ENCODE measurements at regions not wholly inside any gene's neighbourhood (a gene's known extent, or its start where the extent isn't known, plus 50 kb on each side); places are given as distances from the start of the nearest gene placed in this dataset.
"Not testable (repeated sequence)": the region's sequence is repeated elsewhere in the genome, so short reads cannot be mapped to it uniquely, and the experiment has no call there.

DNA sequence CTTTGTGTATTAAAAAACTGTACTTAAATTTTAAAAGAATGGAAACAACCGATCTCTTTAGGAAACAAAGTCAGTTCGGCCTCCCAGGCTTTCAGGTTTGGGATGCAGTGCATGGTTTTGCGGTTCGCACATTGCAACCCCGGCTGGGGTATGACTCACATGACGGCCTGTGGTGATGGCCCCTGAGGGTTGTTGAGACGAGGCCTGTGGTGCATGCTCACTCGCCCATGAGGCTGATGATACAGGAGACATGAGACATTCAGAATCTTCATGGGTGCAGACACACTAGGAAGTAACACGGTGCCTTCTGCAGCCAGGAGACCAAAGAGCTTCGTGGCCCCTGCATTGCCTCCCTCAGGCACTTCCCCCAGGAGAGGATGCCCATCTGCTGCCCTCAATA lies 724.6 kb upstream of the SALL3 start:
- Histone ChIP-seq H3K9ac (no peak overlapping the region), H3K4me3 (no peak overlapping the region), H2AFZ (no peak overlapping the region), H3K27ac (no peak overlapping the region), H3K9me2 (ENCODE audit: insufficient read depth) (no peaks in the 10 kb centered on the region), H3K4me1 (ENCODE audit: insufficient read depth) (no peaks in the 10 kb centered on the region), H3F3A (ENCODE audit: insufficient read depth) (no peaks in the 10 kb centered on the region), H4K20me1 (ENCODE audit: insufficient read depth) (no peaks in the 10 kb centered on the region), H3K36me3 (ENCODE audit: low read depth) (no peaks in the 10 kb centered on the region), H3K4me2 (ENCODE audit: unreplicated experiment) (no peak overlapping the region), H3K9me3 (ENCODE audit: low read depth) (peaks cover 3% of the 10 kb centered on the region), H3K27me3 (replicated peaks; ENCODE audit: insufficient read depth) (no peaks in the 10 kb centered on the region), H3K79me2 (ENCODE audit: insufficient read depth) (no peaks in the 10 kb centered on the region)
- in situ Hi-C loops (cut with MboI): no loop called here
- no peak for TF ChIP-seq EZH2phosphoT487 (IDR thresholded peaks at IDR 0.05; ENCODE audit: insufficient read depth, low read depth)
- TF ChIP-seq EZH2 (IDR thresholded peaks at IDR 0.05; ENCODE audit: insufficient read depth, poor library complexity, severe bottlenecking): no peak
- 48 to 57% methylated on average over 10 of the region's 10 CpGs for whole genome bisulfite sequencing, 2 experiments (ENCODE audit: low coverage in 1 of 2, low lambda C conversion rate in 2 of 2, missing lambda C conversion rate in 2 of 2)
- DNase-seq: no peak

DNA sequence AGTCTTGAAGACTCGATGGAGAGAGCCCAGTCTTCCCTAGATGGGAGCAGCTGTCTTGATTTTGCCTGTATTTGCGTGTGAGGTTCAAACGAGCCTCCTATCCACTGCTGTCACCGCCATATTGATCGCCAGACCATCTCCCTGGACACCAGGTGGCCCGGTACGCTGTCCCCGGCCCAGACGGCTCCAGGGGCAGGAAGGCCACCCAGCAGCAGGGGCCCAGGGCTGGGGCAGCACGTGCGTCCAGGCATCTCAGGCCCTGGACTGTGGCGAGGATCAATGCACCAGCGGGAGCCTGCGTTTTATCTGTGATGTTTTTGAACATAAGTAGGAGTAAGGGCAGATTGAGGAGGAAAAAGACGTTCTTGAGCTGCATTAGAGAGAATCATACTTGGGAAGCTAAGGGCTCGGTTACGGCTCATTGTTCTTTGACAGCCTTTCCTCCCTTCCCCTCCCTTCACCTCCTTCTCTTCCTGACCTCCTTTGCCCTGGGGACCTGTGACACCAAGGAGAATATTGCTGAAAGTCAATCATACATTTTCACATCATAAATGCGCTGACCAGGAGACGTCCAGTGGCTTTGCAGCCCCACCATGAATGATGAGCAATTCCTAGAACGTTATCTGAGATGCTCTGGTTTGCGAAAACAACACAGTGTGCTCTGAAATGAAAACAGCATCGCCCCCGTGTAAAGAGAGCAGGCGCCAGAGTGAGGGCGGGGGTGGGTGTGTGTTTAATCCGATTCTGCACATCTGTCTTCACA lies 711.2 kb upstream of the SALL3 start:
- no peaks in the 10 kb centered on the region for H3K9me2 ChIP-seq (ENCODE audit: insufficient read depth)
- no peaks in the 10 kb centered on the region for H3F3A ChIP-seq (ENCODE audit: insufficient read depth)
- H3K79me2 ChIP-seq (ENCODE audit: insufficient read depth): no peaks in the 10 kb centered on the region
- no peaks in the 10 kb centered on the region for H4K20me1 ChIP-seq (ENCODE audit: insufficient read depth)
- H2AFZ ChIP-seq: no peak overlapping the region
- DNase-seq: no peak
- 36 to 41% methylated on average over 24 to 26 of the region's 26 CpGs for WGBS, 2 experiments (ENCODE audit: low coverage in 1 of 2, low lambda C conversion rate in 2 of 2, missing lambda C conversion rate in 2 of 2)
- no peak overlapping the region for H3K4me2 ChIP-seq (ENCODE audit: unreplicated experiment)
- no peaks in the 10 kb centered on the region for H3K27me3 ChIP-seq (replicated peaks; ENCODE audit: insufficient read depth)
- no peak overlapping the region for H3K9ac ChIP-seq
- TF ChIP-seq EZH2 (IDR thresholded peaks at IDR 0.05; ENCODE audit: insufficient read depth, poor library complexity, severe bottlenecking): no peak
- TF ChIP-seq EZH2phosphoT487 (IDR thresholded peaks at IDR 0.05; ENCODE audit: insufficient read depth, low read depth): no peak
- no peaks in the 10 kb centered on the region for H3K36me3 ChIP-seq (ENCODE audit: low read depth)
- H3K27ac ChIP-seq: no peak overlapping the region
- H3K4me3 ChIP-seq: no peak overlapping the region
- no peaks in the 10 kb centered on the region for H3K9me3 ChIP-seq (ENCODE audit: low read depth)
- in situ Hi-C loops (cut with MboI): no loop called here
- no peaks in the 10 kb centered on the region for H3K4me1 ChIP-seq (ENCODE audit: insufficient read depth)

DNA sequence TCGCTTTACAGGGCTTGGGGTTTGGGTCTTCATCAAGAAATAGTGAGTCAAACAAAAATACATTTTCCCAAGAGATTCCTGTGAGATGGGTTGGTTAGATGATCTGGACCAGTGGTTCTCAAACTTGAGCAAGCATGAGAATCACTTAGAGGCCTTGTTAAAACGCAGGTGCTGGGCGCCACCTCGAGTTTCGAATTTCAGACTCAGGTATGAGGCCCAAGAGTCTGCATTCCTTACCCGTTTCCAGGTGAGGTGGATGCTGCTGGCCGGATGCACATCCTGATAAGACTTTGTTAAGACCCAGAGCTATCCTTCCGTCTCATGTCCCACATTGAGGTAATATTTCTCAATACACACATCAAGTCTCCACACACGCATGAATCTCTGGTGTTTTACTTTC lies 707.8 kb upstream of the SALL3 start:
- in situ Hi-C loops (cut with MboI): no loop called here
- Histone ChIP-seq H3K4me1 (ENCODE audit: insufficient read depth) (no peaks in the 10 kb centered on the region), H2AFZ (no peak overlapping the region), H3K27ac (no peak overlapping the region), H3K4me2 (ENCODE audit: unreplicated experiment) (no peak overlapping the region), H3K79me2 (ENCODE audit: insufficient read depth) (no peaks in the 10 kb centered on the region), H3K9ac (no peak overlapping the region), H4K20me1 (ENCODE audit: insufficient read depth) (no peaks in the 10 kb centered on the region), H3F3A (ENCODE audit: insufficient read depth) (no peaks in the 10 kb centered on the region), H3K9me3 (ENCODE audit: low read depth) (no peaks in the 10 kb centered on the region), H3K9me2 (ENCODE audit: insufficient read depth) (no peaks in the 10 kb centered on the region), H3K27me3 (replicated peaks; ENCODE audit: insufficient read depth) (no peaks in the 10 kb centered on the region), H3K4me3 (no peak overlapping the region), H3K36me3 (ENCODE audit: low read depth) (no peaks in the 10 kb centered on the region)
- 24 to 35% methylated on average over 9 of the region's 9 CpGs for WGBS, 2 experiments (ENCODE audit: low coverage in 1 of 2, low lambda C conversion rate in 2 of 2, missing lambda C conversion rate in 2 of 2)
- no peak for DNase-seq
- no peak for TF ChIP-seq EZH2phosphoT487 (IDR thresholded peaks at IDR 0.05; ENCODE audit: insufficient read depth, low read depth)
- no peak for TF ChIP-seq EZH2 (IDR thresholded peaks at IDR 0.05; ENCODE audit: insufficient read depth, poor library complexity, severe bottlenecking)

DNA sequence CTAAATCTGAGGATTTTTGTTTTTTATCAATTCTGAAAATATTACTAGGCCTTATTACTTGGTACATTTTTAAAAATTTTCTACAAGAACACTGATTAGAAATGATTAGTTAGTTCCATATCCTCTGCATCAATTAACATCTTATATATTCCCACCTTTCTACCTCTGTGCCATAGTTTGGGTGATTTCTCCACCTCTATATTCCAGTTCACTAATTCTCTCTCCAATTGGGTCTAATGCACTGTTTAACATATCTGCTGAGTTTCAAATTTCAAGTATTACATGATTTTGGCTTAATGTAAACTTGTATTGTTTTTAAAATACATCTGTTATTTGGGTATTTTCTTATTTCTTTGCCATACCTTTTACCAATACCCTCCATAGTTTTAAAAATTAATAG lies 705.7 kb upstream of the SALL3 start:
- H3K9me3 ChIP-seq (ENCODE audit: low read depth): no peaks in the 10 kb centered on the region
- no peaks in the 10 kb centered on the region for H3F3A ChIP-seq (ENCODE audit: insufficient read depth)
- H3K9me2 ChIP-seq (ENCODE audit: insufficient read depth): no peaks in the 10 kb centered on the region
- no peaks in the 10 kb centered on the region for H4K20me1 ChIP-seq (ENCODE audit: insufficient read depth)
- H3K27ac ChIP-seq: no peak overlapping the region
- TF ChIP-seq EZH2phosphoT487 (IDR thresholded peaks at IDR 0.05; ENCODE audit: insufficient read depth, low read depth) (no peak), EZH2 (IDR thresholded peaks at IDR 0.05; ENCODE audit: insufficient read depth, poor library complexity, severe bottlenecking) (no peak)
- H3K36me3 ChIP-seq (ENCODE audit: low read depth): no peaks in the 10 kb centered on the region
- no peaks in the 10 kb centered on the region for H3K4me1 ChIP-seq (ENCODE audit: insufficient read depth)
- H3K27me3 ChIP-seq (replicated peaks; ENCODE audit: insufficient read depth): no peaks in the 10 kb centered on the region
- H3K4me3 ChIP-seq: no peak overlapping the region
- no peak overlapping the region for H3K9ac ChIP-seq
- in situ Hi-C loops (cut with MboI): no loop called here
- no peak for DNase-seq
- no peak overlapping the region for H3K4me2 ChIP-seq (ENCODE audit: unreplicated experiment)
- H3K79me2 ChIP-seq (ENCODE audit: insufficient read depth): no peaks in the 10 kb centered on the region
- H2AFZ ChIP-seq: no peak overlapping the region

DNA sequence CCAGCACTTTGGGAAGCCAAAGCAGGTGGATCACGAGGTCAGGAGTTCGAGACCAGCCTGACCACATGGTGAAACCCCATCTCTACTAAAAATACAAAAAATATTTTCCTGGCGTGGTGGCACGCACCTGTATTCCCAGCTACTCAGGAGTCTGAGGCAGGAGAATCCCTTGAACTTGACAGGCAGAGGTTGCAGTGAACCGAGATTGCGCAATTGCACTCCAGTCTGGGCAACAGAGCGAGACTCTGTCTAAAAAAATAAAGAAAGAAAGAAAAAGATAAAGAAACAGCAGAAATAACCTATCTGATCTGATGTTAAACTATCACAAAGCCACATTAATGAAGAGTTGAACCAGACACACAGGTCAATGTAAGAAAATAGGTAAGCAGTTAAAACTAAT lies 696.2 kb upstream of the SALL3 start:
- not testable (repeated sequence) for H3K9ac ChIP-seq; H4K20me1 ChIP-seq (ENCODE audit: insufficient read depth)

More for the DNA sequence above, 696.2 kb upstream of the SALL3 start:
- H2AFZ ChIP-seq; H3K4me3 ChIP-seq; H3K36me3 ChIP-seq (ENCODE audit: low read depth); H3K27me3 ChIP-seq (replicated peaks; ENCODE audit: insufficient read depth); H3F3A ChIP-seq (ENCODE audit: insufficient read depth); H3K4me2 ChIP-seq (ENCODE audit: unreplicated experiment); H3K9me3 ChIP-seq (ENCODE audit: low read depth); DNase-seq; in situ Hi-C loops (cut with MboI); H3K79me2 ChIP-seq (ENCODE audit: insufficient read depth); H3K4me1 ChIP-seq (ENCODE audit: insufficient read depth); H3K9me2 ChIP-seq (ENCODE audit: insufficient read depth); H3K27ac ChIP-seq: not testable (repeated sequence)
- 20 to 23% methylated on average over 7 of the region's 7 CpGs for WGBS, 2 experiments (ENCODE audit: low coverage in 1 of 2, low lambda C conversion rate in 2 of 2, missing lambda C conversion rate in 2 of 2)
